Stimulated activated naive CD8-positive, alpha-beta T cell treated with anti-CD3 and anti-CD28 coated beads, Interleukin-15, amount 100 ng/mL, for 72 hours (primary cell): ENCODE measurements at regions not wholly inside any gene's neighbourhood (a gene's known extent, or its start where the extent isn't known, plus 50 kb on each side); places are given as distances from the start of the nearest gene placed in this dataset.
"Not testable (repeated sequence)": the region's sequence is repeated elsewhere in the genome, so short reads cannot be mapped to it uniquely, and the experiment has no call there.

Source experiments
- ATAC-seq: fragments of 150-1000 bp; cut with Tn5 transposase; 2 replicates; pipeline ENCODE4 v1.10.0; 2021; ENCODE audit warnings: mild to moderate bottlenecking, moderate library complexity
- DNase-seq, 2 donors: peaks; one replicate each; pipeline ENCODE4 v3.0.0; 2021 to 2022
- H3K27ac Mint-ChIP-seq, 2 donors: one replicate each; pipeline ENCODE4 v1.8.0; 2022; ENCODE audit warnings: mild to moderate bottlenecking in 2 of 2, mixed read lengths in 2 of 2, moderate library complexity in 2 of 2
- H3K27me3 Mint-ChIP-seq: one replicate; pipeline ENCODE4 v1.8.0; 2022; ENCODE audit warnings: mixed read lengths
- H3K4me1 Mint-ChIP-seq: one replicate; pipeline ENCODE4 v1.8.0; 2022; ENCODE audit warnings: mild to moderate bottlenecking, mixed read lengths
- H3K4me3 Mint-ChIP-seq, 2 donors: one replicate each; pipeline ENCODE4 v1.8.0; 2022; ENCODE audit warnings: mild to moderate bottlenecking in 2 of 2, mixed read lengths in 2 of 2, moderate library complexity in 1 of 2
- H3K9me3 Mint-ChIP-seq, 2 donors: one replicate each; pipeline ENCODE4 v1.8.0; 2022; ENCODE audit warnings: mixed read lengths in 2 of 2

DNA sequence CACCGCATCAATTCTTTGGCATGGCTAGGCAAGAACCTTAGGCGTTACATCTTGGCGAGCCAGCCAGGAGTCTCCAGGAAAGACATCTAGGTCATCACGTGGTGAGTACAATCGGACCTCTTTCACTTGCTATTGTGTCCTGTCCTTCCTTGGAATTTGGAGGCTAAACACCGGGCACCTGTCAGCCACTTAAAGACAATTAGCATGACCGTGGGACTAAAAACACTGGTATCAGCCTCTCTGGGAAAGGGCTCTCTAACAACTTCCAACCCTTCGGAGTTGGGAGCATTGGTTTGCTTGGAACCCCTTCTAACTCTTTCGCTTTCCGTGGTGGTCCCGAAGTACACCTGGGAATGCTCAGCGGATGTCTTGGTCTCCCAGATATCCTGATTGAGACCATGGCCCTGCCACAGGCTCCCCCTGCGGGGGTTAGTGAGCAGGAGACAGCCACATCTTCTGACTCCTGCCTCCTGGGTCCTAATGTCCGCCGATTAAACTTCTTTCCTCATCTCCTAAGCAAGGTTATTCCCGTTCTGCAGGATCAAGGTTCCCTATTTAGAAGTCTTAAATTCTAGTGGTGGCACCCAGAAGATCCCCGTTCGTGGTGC lies 971.7 kb downstream of the FSCB start:
- H3K27ac Mint-ChIP-seq: no peak overlapping the region
- H3K9me3 Mint-ChIP-seq: peaks cover 5 to 40% of the 10 kb centered on the region in 2 donors
- H3K27me3 Mint-ChIP-seq: no peaks in the 10 kb centered on the region
- H3K4me3 Mint-ChIP-seq: no peak overlapping the region
- DNase-seq: no peak
- ATAC-seq: no peak
- no peaks in the 10 kb centered on the region for H3K4me1 Mint-ChIP-seq

- peaks cover 0 to 26% of the 10 kb centered on the region in 2 donors for H3K9me3 Mint-ChIP-seq
- no peaks in the 10 kb centered on the region for H3K4me1 Mint-ChIP-seq
- H3K4me3 Mint-ChIP-seq: no peak overlapping the region
- no peak overlapping the region for H3K27ac Mint-ChIP-seq
- DNase-seq (no peak), ATAC-seq (peak; percentile 35)
- H3K27me3 Mint-ChIP-seq: no peaks in the 10 kb centered on the region
Observed at GRCh38 chr14:43532825-43533416, 974.2 kb downstream of the FSCB start.

DNA sequence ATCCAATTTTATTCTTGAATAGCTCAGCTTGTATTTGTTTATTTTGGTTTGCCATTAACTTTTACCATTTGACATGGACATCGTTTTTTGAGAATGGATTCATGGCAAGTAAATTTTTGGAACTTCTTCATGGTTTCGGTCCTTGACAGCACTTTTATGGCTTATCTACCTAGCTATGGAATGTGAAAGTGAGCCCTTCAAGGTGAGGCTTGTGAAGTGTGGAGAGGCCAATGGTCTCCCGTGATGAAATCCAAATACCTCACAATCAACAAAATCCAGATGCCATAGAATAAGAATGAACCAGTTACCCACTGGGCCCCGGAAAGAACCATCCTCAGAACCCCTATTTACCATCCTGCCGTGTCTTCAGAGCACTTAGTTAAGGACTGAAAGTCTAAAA lies 978.8 kb downstream of the FSCB start:
- no peak overlapping the region for H3K4me3 Mint-ChIP-seq
- H3K4me1 Mint-ChIP-seq: no peaks in the 10 kb centered on the region
- ATAC-seq (no peak), DNase-seq (no peak)
- H3K27me3 Mint-ChIP-seq: no peaks in the 10 kb centered on the region
- H3K27ac Mint-ChIP-seq: no peak overlapping the region
- H3K9me3 Mint-ChIP-seq: peaks cover 0 to 7% of the 10 kb centered on the region in 2 donors

- Mint-ChIP-seq H3K27me3 (no peaks in the 10 kb centered on the region), H3K4me3 (no peak overlapping the region), H3K4me1 (no peaks in the 10 kb centered on the region), H3K27ac (no peak overlapping the region), H3K9me3 (peaks cover 0 to 11% of the 10 kb centered on the region in 2 donors)
- ATAC-seq (no peak), DNase-seq (no peak)
Observed at GRCh38 chr14:43525658-43526057, 981.4 kb downstream of the FSCB start.

DNA sequence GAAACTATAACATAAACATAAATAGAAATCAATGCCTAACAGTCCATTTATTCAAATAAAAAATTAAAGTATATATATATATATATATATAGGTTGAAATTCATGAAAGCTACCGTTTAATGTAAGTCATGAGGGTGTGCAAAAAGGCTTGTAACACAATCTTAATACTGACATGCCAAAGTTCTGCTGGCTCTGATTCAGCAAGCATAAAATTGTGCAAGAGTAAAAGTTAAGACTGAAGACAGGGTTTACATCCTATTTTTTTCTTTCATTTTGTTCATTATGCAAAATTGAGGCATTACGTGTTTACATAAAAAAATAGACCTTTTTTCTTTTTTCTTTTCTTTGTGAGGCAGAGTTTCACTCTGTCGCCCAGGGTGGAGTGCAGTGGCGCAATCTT lies 984.2 kb downstream of the FSCB start:
- no peak for ATAC-seq
- Mint-ChIP-seq H3K9me3 (peaks cover 8 to 16% of the 10 kb centered on the region in 2 donors), H3K4me3 (no peak overlapping the region), H3K27ac (no peak overlapping the region), H3K4me1 (no peaks in the 10 kb centered on the region), H3K27me3 (no peaks in the 10 kb centered on the region)
- no peak for DNase-seq

- H3K27me3 Mint-ChIP-seq: no peaks in the 10 kb centered on the region
- ATAC-seq (no peak), DNase-seq (no peak)
- no peak overlapping the region for H3K27ac Mint-ChIP-seq
- H3K4me1 Mint-ChIP-seq: no peaks in the 10 kb centered on the region
- H3K9me3 Mint-ChIP-seq: peaks cover 12 to 16% of the 10 kb centered on the region in 2 donors
- no peak overlapping the region for H3K4me3 Mint-ChIP-seq
Observed at GRCh38 chr14:43522191-43522590, 984.9 kb downstream of the FSCB start.

DNA sequence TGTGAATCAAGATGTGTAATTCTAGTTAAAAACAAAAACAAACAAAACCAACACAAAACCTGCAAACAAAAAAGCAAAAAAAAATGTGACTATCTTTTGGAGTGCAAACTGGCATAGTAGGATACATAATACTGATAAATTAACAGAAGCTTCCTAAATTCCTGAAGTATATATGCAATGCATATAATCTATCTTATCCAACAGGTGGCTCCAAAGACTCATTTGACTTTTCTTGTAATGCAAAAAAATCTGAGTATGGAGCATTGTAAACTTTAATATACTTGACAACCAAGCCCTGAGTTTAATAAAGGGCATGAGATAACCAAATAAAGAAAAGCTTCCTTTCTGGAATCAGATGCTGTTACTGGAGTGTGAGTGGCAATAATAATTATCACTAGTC lies 1003.6 kb downstream of the FSCB start:
- Mint-ChIP-seq H3K4me3 (no peak overlapping the region), H3K27me3 (no peaks in the 10 kb centered on the region), H3K27ac (no peak overlapping the region), H3K9me3 (peaks cover 3 to 4% of the 10 kb centered on the region in 2 donors), H3K4me1 (no peaks in the 10 kb centered on the region)
- DNase-seq (no peak), ATAC-seq (no peak)

DNA sequence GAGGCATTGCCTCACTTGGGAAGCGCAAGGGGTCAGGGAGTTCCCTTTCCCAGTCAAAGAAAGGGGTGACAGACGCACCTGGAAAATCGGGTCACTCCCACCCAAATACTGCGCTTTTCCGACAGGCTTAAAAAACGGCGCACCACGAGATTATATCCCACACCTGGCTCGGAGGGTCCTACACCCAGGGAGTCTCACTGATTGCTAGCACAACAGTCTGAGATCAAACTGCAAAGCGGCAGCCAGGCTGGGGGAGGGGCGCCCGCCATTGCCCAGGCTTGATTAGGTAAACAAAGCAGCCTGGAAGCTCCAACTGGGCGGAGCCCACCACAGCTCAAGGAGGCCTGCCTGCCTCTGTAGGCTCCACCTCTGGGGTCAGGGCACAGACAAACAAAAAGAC lies 1014.7 kb downstream of the FSCB start:
- not testable (repeated sequence) for H3K9me3 Mint-ChIP-seq, H3K27ac Mint-ChIP-seq, H3K4me1 Mint-ChIP-seq, ATAC-seq, H3K27me3 Mint-ChIP-seq, DNase-seq, H3K4me3 Mint-ChIP-seq

DNA sequence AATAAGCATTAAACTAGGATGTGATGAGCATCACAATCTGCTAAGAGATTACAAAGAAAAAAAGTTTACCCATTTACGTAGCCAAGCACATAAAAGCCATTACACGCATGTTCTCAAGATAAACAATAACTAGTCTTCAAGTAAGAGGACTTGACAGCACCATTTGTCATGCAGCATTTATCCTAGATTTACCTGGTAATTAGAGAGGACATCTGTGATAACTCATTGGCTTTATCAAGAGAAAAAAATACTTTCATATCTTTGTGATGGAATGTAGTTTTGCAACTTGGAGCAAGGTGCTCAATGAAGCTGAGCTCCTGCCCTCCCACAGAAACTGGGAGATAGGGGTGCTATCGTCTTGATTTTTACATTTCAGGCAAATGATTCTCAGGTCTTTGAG lies 1023.7 kb downstream of the FSCB start:
- ATAC-seq: no peak
- Mint-ChIP-seq H3K4me3 (no peak overlapping the region), H3K27ac (no peak overlapping the region), H3K27me3 (no peaks in the 10 kb centered on the region), H3K4me1 (no peaks in the 10 kb centered on the region), H3K9me3 (no peaks in the 10 kb centered on the region)
- DNase-seq: no peak

DNA sequence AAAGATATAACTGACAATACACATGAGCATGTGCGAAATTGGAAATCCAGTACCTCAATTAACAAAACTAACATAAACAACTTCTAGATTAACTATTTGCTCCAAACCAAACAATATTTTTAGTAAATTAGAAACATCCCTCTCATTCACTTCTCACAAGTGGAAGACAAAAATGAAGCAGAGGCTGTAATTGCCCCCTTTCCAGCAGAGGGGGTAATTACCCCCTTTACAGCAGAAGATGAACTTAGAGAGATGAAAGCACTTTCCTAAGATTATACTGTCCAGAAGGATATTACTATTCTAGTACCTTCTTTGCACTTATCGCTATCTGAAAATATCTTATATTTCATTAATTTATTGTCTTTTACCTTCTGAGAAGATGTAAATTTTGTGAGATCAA lies 1025.2 kb downstream of the FSCB start:
- H3K4me3 Mint-ChIP-seq: no peak overlapping the region
- H3K27me3 Mint-ChIP-seq: no peaks in the 10 kb centered on the region
- H3K4me1 Mint-ChIP-seq: no peaks in the 10 kb centered on the region
- DNase-seq: no peak
- no peak for ATAC-seq
- H3K27ac Mint-ChIP-seq: no peak overlapping the region
- H3K9me3 Mint-ChIP-seq: no peaks in the 10 kb centered on the region

GRCh38 chr14:43480976-43481375 lies 1026.1 kb downstream of the FSCB start:
- Mint-ChIP-seq H3K27ac (no peak overlapping the region), H3K27me3 (no peaks in the 10 kb centered on the region), H3K9me3 (no peaks in the 10 kb centered on the region), H3K4me3 (no peak overlapping the region), H3K4me1 (no peaks in the 10 kb centered on the region)
- no peak for ATAC-seq
- DNase-seq: no peak

GRCh38 chr14:43479596-43480195 lies 1027.4 kb downstream of the FSCB start:
- Mint-ChIP-seq H3K27me3 (no peaks in the 10 kb centered on the region), H3K9me3 (no peaks in the 10 kb centered on the region), H3K4me3 (no peak overlapping the region), H3K27ac (no peak overlapping the region), H3K4me1 (no peaks in the 10 kb centered on the region)
- DNase-seq (no peak), ATAC-seq (no peak)

DNA sequence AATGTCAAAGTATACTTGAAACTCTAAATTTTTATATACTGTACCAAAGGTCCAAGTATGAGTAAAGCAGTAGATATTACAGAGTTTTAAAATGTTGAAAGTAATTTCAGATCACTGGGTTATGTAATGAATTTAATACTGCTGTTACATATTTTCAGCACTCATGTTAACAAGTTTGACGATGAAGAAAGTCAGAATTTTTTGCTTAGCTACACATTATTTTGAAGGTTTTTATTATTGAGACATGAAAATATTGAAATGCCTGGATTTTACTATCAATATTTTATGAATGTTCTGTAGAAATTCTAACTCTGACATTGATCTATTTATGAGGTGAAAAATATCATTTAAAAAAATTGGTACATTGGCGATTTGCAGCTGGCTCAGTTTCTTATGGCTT lies 1030.3 kb downstream of the FSCB start:
- Mint-ChIP-seq H3K4me1 (no peaks in the 10 kb centered on the region), H3K4me3 (no peak overlapping the region), H3K27ac (no peak overlapping the region), H3K9me3 (no peaks in the 10 kb centered on the region), H3K27me3 (no peaks in the 10 kb centered on the region)
- DNase-seq (no peak), ATAC-seq (no peak)

DNA sequence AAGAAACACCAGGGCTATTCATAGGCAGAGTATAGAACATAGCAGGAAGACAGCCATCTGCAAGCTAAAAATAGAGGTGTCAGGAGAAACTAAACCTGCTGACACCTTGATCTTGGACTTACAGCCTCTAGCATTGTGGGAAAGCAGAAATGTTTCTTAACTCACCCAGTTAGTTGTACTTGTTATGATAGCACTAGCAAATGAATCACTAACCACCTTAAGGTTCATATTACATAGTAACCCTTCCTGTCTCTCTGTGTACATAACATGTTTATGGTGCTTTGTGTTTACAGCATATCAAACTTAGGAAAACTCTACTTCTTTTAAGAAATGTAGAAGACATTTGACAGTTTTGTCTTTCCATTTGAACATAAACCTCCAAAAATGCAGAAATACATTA lies 1031.3 kb downstream of the FSCB start:
- no peak overlapping the region for H3K4me3 Mint-ChIP-seq
- H3K9me3 Mint-ChIP-seq: no peaks in the 10 kb centered on the region
- DNase-seq (no peak), ATAC-seq (no peak)
- no peaks in the 10 kb centered on the region for H3K4me1 Mint-ChIP-seq
- no peaks in the 10 kb centered on the region for H3K27me3 Mint-ChIP-seq
- no peak overlapping the region for H3K27ac Mint-ChIP-seq

DNA sequence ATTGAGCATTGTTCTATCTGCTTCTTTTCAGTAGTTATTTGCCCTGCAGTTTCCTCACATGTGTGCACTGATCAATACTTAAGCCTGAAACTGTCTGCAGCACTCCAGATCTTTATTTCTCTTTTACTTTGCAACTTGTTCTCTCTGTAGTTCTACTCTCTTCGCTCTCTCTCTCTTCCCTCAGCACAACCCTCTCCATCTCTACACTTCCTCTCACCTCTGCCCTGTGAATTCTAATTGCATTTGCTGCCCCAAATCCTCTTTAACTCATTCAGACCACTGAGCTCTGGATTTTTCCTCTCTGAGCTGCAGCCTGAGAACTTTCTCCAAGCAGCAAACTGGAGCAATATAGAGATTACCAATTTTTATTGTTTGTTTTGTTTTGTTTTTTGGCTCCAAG lies 1035.5 kb downstream of the FSCB start:
- Mint-ChIP-seq H3K27ac (no peak overlapping the region), H3K9me3 (no peaks in the 10 kb centered on the region), H3K27me3 (no peaks in the 10 kb centered on the region), H3K4me1 (no peaks in the 10 kb centered on the region), H3K4me3 (no peak overlapping the region)
- ATAC-seq: no peak
- no peak for DNase-seq

GRCh38 chr14:43464968-43465367 lies 1042.1 kb downstream of the FSCB start:
- H3K27me3 Mint-ChIP-seq: no peaks in the 10 kb centered on the region
- H3K27ac Mint-ChIP-seq: no peak overlapping the region
- DNase-seq (no peak), ATAC-seq (no peak)
- no peak overlapping the region for H3K4me3 Mint-ChIP-seq
- no peaks in the 10 kb centered on the region for H3K4me1 Mint-ChIP-seq
- peaks cover 0 to 1% of the 10 kb centered on the region in 2 donors for H3K9me3 Mint-ChIP-seq

DNA sequence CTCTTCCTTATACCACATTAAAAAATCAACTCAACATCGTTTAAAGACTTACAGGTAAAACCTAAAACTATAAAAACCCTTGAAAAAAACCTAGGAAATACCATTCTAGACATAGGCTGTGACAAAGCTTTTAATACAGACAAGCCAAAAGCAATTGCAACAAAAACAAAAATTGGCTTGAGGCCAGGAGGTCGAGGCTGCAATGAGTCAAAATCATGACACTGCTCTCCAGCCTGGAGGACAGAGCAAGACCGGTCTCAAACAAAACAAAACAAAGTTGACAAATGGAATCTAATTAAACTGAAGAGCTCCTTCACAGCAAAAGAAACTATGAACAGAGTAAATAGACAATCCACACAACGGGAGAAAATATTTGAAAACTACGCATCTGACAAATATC lies 1057.8 kb downstream of the FSCB start:
- no peak overlapping the region for H3K27ac Mint-ChIP-seq
- no peaks in the 10 kb centered on the region for H3K27me3 Mint-ChIP-seq
- H3K9me3 Mint-ChIP-seq: peaks cover 16 to 23% of the 10 kb centered on the region in 2 donors
- DNase-seq (no peak), ATAC-seq (no peak)
- no peaks in the 10 kb centered on the region for H3K4me1 Mint-ChIP-seq
- H3K4me3 Mint-ChIP-seq: no peak overlapping the region
